OCI-LY7 (cell line): ENCODE measurements at regions not wholly inside any gene's neighbourhood (a gene's known extent, or its start where the extent isn't known, plus 50 kb on each side); places are given as distances from the start of the nearest gene placed in this dataset.

Source experiments
- BruUV-seq: library from RNA; stranded (reverse); fragments of 400-500 nt; replicated peaks from 2 replicates; lab custom pipeline; 2021; lab: Mats Ljungman, UMichigan
- CTCF ChIA-PET: fragments of 300-600 bp; sonication (Branson Sonifier 250); formaldehyde crosslinking; loops from one replicate; lab custom pipeline; 2022; ENCODE audit warnings: antibody characterized with exemption; ENCODE audit not compliant: unreplicated experiment; lab: Charles Lee
- POLR2A ChIA-PET: fragments of 300-600 bp; sonication (Branson Sonifier 250); formaldehyde crosslinking; loops from one replicate; lab custom pipeline; 2022; ENCODE audit warnings: antibody characterized with exemption; lab: Charles Lee
- DNase-seq: peaks from one replicate; pipeline ENCODE4 v3.0.0-alpha.2; 2015; ENCODE audit warnings: low spot score
- H2AFZ ChIP-seq: fragments of 200-600 bp; sonication (generic), shearing (Covaris generic); 2 replicates; pipeline ENCODE4 v1.6.1; 2014; ENCODE audit warnings: mild to moderate bottlenecking, antibody characterized with exemption, low read length, moderate library complexity
- H3K27ac ChIP-seq: fragments of 200-600 bp; sonication (generic); 2 replicates; pipeline ENCODE4 v1.5.1; 2014; ENCODE audit warnings: mixed run types, low read depth, mild to moderate bottlenecking, moderate library complexity, low read length, inconsistent platforms; ENCODE audit not compliant: poor library complexity, severe bottlenecking
- H3K36me3 ChIP-seq: fragments of 200-600 bp; sonication (generic); 2 replicates; pipeline ENCODE4 v1.6.1; 2014; ENCODE audit warnings: mild to moderate bottlenecking, antibody characterized with exemption, low read length, moderate library complexity, mixed read lengths; ENCODE audit not compliant: insufficient read depth
- H3K4me1 ChIP-seq: fragments of 200-600 bp; sonication (generic); 2 replicates; pipeline ENCODE4 v1.5.1; 2014; ENCODE audit warnings: mild to moderate bottlenecking, low read length; ENCODE audit not compliant: insufficient read depth, poor library complexity, severe bottlenecking
- H3K4me2 ChIP-seq: fragments of 200-600 bp; sonication (generic); 2 replicates; pipeline ENCODE4 v1.6.1; 2014; ENCODE audit warnings: mild to moderate bottlenecking, low read length
- H3K4me3 ChIP-seq: fragments of 200-600 bp; sonication (generic); 2 replicates; pipeline ENCODE4 v1.5.1; 2014; ENCODE audit warnings: mild to moderate bottlenecking, low read depth, low read length; ENCODE audit not compliant: poor library complexity, severe bottlenecking
- H3K79me2 ChIP-seq: fragments of 200-600 bp; sonication (generic); 2 replicates; pipeline ENCODE4 v1.6.1; 2016; ENCODE audit warnings: low read depth, mild to moderate bottlenecking, low read length, moderate library complexity, mixed read lengths; ENCODE audit not compliant: insufficient read depth
- H3K9me2 ChIP-seq: fragments of 200-600 bp; sonication (generic); 2 replicates; pipeline ENCODE4 v1.6.1; 2016; ENCODE audit warnings: mild to moderate bottlenecking, low read length, mixed read lengths; ENCODE audit not compliant: insufficient read depth
- H3K9me3 ChIP-seq: fragments of 200-600 bp; sonication (generic); 2 replicates; pipeline ENCODE4 v1.6.1; 2014; ENCODE audit warnings: mild to moderate bottlenecking, mixed run types, low read length, mixed read lengths
- H4K20me1 ChIP-seq: fragments of 200-600 bp; sonication (generic); 2 replicates; pipeline ENCODE4 v1.6.1; 2014; ENCODE audit warnings: mild to moderate bottlenecking, antibody characterized with exemption, low read length, moderate library complexity, mixed read lengths; ENCODE audit not compliant: insufficient read depth
- EZH2phosphoT487 ChIP-seq: fragments of 200-600 bp; sonication (generic); IDR thresholded peaks from 2 replicates; pipeline ENCODE4 v1.6.1; 2018; ENCODE audit warnings: low read depth, borderline replicate concordance, mild to moderate bottlenecking, mixed run types, antibody characterized with exemption, low read length, moderate library complexity, mixed read lengths
- intact Hi-C: fragments of 100-400 bp; cut with micrococcal nuclease; formaldehyde crosslinking; loops from one replicate; pipeline ENCODE4 v1.10.0; 2022; ENCODE audit not compliant: unreplicated experiment
- TF ChIP-seq, protein P1 (sequence below): fragments of 200-600 bp; sonication (generic); conservative IDR thresholded peaks from 2 replicates; pipeline ENCODE4 v1.5.1; 2014; ENCODE audit warnings: mild to moderate bottlenecking, antibody characterized with exemption, low read length, moderate library complexity, mixed read lengths

DNA sequence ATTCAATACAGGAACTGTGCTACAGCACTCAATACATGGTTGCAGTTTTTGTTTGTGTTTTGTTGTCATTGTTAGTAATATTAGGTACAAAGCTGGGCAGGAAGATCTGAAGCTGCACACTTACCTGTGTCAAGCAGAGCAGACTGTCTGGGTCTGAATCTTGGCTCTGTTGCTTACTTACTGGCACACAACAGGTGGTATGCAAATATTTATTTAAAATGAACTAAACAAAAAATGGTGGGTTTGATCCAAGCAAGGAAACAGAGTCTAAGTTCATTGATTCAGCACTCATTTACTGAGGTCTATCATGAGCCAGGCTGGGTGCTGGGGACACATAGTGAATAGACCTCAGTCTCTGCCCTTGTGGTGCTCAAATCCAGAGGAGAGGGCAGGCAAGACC, 230.4 kb downstream of the OMA1 start:
- CTCF ChIA-PET: no interaction called here
- Histone ChIP-seq H3K4me2 (no peak overlapping the region), H3K4me3 (no peak overlapping the region), H3K36me3 (no peaks in the 10 kb centered on the region), H3K9me3 (no peaks in the 10 kb centered on the region), H2AFZ (no peak overlapping the region), H3K9me2 (no peaks in the 10 kb centered on the region), H3K79me2 (no peaks in the 10 kb centered on the region), H3K27ac (no peak overlapping the region), H4K20me1 (no peaks in the 10 kb centered on the region), H3K4me1 (no peaks in the 10 kb centered on the region)
- intact Hi-C loops: no loop called here
- no peak for TF ChIP-seq EZH2phosphoT487
- TF ChIP-seq, protein P1, sequence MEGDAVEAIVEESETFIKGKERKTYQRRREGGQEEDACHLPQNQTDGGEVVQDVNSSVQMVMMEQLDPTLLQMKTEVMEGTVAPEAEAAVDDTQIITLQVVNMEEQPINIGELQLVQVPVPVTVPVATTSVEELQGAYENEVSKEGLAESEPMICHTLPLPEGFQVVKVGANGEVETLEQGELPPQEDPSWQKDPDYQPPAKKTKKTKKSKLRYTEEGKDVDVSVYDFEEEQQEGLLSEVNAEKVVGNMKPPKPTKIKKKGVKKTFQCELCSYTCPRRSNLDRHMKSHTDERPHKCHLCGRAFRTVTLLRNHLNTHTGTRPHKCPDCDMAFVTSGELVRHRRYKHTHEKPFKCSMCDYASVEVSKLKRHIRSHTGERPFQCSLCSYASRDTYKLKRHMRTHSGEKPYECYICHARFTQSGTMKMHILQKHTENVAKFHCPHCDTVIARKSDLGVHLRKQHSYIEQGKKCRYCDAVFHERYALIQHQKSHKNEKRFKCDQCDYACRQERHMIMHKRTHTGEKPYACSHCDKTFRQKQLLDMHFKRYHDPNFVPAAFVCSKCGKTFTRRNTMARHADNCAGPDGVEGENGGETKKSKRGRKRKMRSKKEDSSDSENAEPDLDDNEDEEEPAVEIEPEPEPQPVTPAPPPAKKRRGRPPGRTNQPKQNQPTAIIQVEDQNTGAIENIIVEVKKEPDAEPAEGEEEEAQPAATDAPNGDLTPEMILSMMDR: no peak
- no peak for DNase-seq
- BruUV-seq: no TSS peak
- POLR2A ChIA-PET: no interaction called here

DNA sequence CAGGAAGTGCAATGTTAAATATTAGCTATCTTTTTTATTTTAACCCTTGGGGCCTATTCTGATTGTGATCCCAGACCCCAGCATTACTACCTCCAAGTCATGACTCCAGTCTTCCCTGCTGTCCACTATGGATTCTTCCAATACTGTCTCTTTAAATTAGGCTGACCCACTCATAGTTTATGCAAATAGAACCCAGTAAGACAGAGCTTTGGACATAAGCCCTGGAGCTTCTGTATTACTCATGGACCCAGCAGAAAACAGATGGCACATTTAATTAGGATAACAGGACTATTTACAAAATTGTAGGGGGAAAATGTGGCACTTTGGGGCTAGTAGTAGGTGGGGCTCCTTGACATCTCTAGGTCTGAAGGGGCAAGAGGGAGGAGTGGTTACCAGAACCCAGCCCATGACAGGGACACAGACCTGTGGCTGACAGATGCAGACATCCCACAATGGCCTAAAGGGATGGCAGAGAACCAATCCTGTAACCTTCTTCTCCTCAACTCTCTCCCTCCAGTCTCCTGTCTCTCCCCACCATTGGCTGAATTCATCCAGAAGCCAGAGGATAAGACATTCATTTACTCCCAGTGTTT, 233.5 kb downstream of the OMA1 start:
- H2AFZ ChIP-seq: no peak overlapping the region
- no TSS peak for BruUV-seq
- no peak overlapping the region for H3K27ac ChIP-seq
- CTCF ChIA-PET: no interaction called here
- no peaks in the 10 kb centered on the region for H3K4me1 ChIP-seq
- no peaks in the 10 kb centered on the region for H3K9me3 ChIP-seq
- no peak for DNase-seq
- no peaks in the 10 kb centered on the region for H3K9me2 ChIP-seq
- POLR2A ChIA-PET: interaction anchor here (1.0 kb wide), 1 partner anchor 56 kb away, joined by 4 read pairs; no protein-coding TSS in a partner anchor
- H4K20me1 ChIP-seq: no peaks in the 10 kb centered on the region
- intact Hi-C loops: no loop called here
- H3K4me3 ChIP-seq: no peak overlapping the region
- H3K4me2 ChIP-seq: no peak overlapping the region
- TF ChIP-seq, protein P1: no peak
- no peak for TF ChIP-seq EZH2phosphoT487
- no peaks in the 10 kb centered on the region for H3K79me2 ChIP-seq
- H3K36me3 ChIP-seq: no peaks in the 10 kb centered on the region

DNA sequence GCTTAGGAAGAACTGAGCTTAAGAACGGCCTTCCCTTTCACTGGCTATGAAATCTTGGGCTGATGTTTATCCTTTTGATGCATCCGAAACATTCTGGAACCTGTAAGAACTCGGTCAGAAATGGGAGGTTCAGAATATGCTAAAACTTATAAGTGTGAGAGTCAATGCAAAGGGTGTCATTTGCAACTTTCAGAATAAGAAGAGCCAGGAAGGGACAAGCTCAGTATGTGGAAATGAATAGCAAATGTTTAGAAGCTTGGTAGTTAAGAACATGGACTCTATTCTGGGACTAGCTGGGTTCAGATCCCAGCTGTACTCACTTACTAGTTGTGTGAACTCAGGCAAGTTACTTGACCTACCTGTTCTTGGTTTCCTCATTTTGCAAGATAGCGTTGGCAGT, 234.1 kb downstream of the OMA1 start:
- DNase-seq: no peak
- CTCF ChIA-PET: no interaction called here
- no peaks in the 10 kb centered on the region for H3K4me1 ChIP-seq
- no peaks in the 10 kb centered on the region for H4K20me1 ChIP-seq
- H3K9me2 ChIP-seq: no peaks in the 10 kb centered on the region
- H3K9me3 ChIP-seq: no peaks in the 10 kb centered on the region
- BruUV-seq: no TSS peak
- TF ChIP-seq, protein P1: no peak
- no peak for TF ChIP-seq EZH2phosphoT487
- H3K79me2 ChIP-seq: no peaks in the 10 kb centered on the region
- intact Hi-C loops: no loop called here
- no peak overlapping the region for H3K27ac ChIP-seq
- POLR2A ChIA-PET: interaction anchor here (1.0 kb wide), 1 partner anchor 57 kb away, joined by 4 read pairs; no protein-coding TSS in a partner anchor
- no peak overlapping the region for H3K4me2 ChIP-seq
- H3K36me3 ChIP-seq: no peaks in the 10 kb centered on the region
- no peak overlapping the region for H2AFZ ChIP-seq
- no peak overlapping the region for H3K4me3 ChIP-seq
